SK-N-SH (cell line): ENCODE measurements at regions not wholly inside any gene's neighbourhood (a gene's known extent, or its start where the extent isn't known, plus 50 kb on each side); places are given as distances from the start of the nearest gene placed in this dataset.

Source experiments
- CHD2 ChIP-seq: fragments of 150-350 bp; IDR thresholded peaks from 2 replicates; pipeline ENCODE4 v1.6.1; 2018; ENCODE audit warnings: low read length; ENCODE audit not compliant: partially characterized antibody
- EP300 ChIP-seq, 2 experiments: IDR thresholded peaks; 2 replicates each; pipeline versions ENCODE4 v1.4.0 to v1.6.1; 2012; ENCODE audit warnings: borderline replicate concordance in 1 of 2, low read depth in 1 of 2, low read length in 1 of 2
- FOSL2 ChIP-seq: IDR thresholded peaks from 2 replicates; pipeline ENCODE4 v1.4.0; 2012; ENCODE audit warnings: low read depth, mild to moderate bottlenecking, moderate library complexity, borderline replicate concordance
- JUND ChIP-seq: IDR thresholded peaks from 2 replicates; pipeline ENCODE4 v1.4.0; 2012
- MXI1 ChIP-seq: IDR thresholded peaks from 2 replicates; pipeline ENCODE4 v1.6.1; 2012; ENCODE audit warnings: mild to moderate bottlenecking, low read depth, low read length, improper control_type of control experiment
- POLR2AphosphoS5 ChIP-seq: IDR thresholded peaks from 2 replicates; pipeline ENCODE4 v1.6.1; 2012; ENCODE audit warnings: low read depth, low read length
- RAD21 ChIP-seq: IDR thresholded peaks from 2 replicates; pipeline ENCODE4 v1.6.1; 2012; ENCODE audit warnings: mild to moderate bottlenecking, low read length
- SIN3A ChIP-seq: IDR thresholded peaks from 2 replicates; pipeline ENCODE4 v1.6.1; 2012; ENCODE audit warnings: low read depth, mild to moderate bottlenecking, low read length, moderate library complexity, borderline replicate concordance
- SMC3 ChIP-seq: IDR thresholded peaks from 2 replicates; pipeline ENCODE4 v1.6.1; 2012; ENCODE audit warnings: low read depth, low read length, improper control_type of control experiment
- TAF1 ChIP-seq: IDR thresholded peaks from 2 replicates; pipeline ENCODE4 v1.6.1; 2012; ENCODE audit warnings: low read depth, mild to moderate bottlenecking, low read length, moderate library complexity, borderline replicate concordance
- YY1 ChIP-seq: IDR thresholded peaks from 2 replicates; pipeline ENCODE4 v1.4.0; 2012; ENCODE audit warnings: low read depth, mild to moderate bottlenecking
- TF ChIP-seq, protein P1 (sequence below): fragments of 200-600 bp; sonication (generic); IDR thresholded peaks from 2 replicates; pipeline ENCODE4 v1.6.1; 2017; ENCODE audit warnings: antibody characterized with exemption, mild to moderate bottlenecking, moderate library complexity
- TF ChIP-seq, protein P2 (sequence below): IDR thresholded peaks from 2 replicates; pipeline ENCODE4; 2012
- TF ChIP-seq, protein P3 (sequence below): fragments of 150-350 bp; IDR thresholded peaks from 2 replicates; pipeline ENCODE4 v1.6.1; 2017; ENCODE audit warnings: antibody characterized with exemption, low read length, low read depth, borderline replicate concordance

DNA sequence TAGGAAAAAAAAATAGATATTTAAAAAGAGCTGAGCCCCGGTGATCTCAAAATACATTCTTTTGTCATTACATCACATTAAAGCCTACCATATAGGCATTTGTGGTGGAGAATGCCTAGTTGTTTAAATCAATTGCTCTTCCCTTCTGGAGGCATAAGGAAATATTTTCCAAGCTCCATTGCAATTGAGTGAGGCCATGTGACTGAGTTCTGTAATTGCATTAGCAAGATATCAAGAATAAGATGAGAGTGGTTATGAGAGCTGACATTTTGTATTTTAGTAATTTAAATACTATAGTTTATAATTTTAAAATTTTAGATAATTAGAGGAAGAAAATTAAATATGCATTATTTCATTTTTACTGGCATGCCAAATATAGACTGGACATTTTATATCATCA is 1195.9 kb downstream of the DTWD2 start:
- TF ChIP-seq CHD2 (no peak), SIN3A (no peak), POLR2AphosphoS5 (no peak), EP300 (IDR thresholded peaks at IDR 0.05; ENCODE audit: borderline replicate concordance in 1 of 2, low read depth in 1 of 2, low read length in 1 of 2) (no peak), MXI1 (no peak), FOSL2 (no peak), SMC3 (no peak), YY1 (no peak), RAD21 (no peak), JUND (no peak), TAF1 (no peak)
- TF ChIP-seq, protein P1, sequence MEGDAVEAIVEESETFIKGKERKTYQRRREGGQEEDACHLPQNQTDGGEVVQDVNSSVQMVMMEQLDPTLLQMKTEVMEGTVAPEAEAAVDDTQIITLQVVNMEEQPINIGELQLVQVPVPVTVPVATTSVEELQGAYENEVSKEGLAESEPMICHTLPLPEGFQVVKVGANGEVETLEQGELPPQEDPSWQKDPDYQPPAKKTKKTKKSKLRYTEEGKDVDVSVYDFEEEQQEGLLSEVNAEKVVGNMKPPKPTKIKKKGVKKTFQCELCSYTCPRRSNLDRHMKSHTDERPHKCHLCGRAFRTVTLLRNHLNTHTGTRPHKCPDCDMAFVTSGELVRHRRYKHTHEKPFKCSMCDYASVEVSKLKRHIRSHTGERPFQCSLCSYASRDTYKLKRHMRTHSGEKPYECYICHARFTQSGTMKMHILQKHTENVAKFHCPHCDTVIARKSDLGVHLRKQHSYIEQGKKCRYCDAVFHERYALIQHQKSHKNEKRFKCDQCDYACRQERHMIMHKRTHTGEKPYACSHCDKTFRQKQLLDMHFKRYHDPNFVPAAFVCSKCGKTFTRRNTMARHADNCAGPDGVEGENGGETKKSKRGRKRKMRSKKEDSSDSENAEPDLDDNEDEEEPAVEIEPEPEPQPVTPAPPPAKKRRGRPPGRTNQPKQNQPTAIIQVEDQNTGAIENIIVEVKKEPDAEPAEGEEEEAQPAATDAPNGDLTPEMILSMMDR: no peak
- TF ChIP-seq, protein P2, sequence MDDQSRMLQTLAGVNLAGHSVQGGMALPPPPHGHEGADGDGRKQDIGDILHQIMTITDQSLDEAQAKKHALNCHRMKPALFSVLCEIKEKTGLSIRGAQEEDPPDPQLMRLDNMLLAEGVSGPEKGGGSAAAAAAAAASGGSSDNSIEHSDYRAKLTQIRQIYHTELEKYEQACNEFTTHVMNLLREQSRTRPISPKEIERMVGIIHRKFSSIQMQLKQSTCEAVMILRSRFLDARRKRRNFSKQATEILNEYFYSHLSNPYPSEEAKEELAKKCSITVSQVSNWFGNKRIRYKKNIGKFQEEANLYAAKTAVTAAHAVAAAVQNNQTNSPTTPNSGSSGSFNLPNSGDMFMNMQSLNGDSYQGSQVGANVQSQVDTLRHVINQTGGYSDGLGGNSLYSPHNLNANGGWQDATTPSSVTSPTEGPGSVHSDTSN: no peak
- TF ChIP-seq, protein P3, sequence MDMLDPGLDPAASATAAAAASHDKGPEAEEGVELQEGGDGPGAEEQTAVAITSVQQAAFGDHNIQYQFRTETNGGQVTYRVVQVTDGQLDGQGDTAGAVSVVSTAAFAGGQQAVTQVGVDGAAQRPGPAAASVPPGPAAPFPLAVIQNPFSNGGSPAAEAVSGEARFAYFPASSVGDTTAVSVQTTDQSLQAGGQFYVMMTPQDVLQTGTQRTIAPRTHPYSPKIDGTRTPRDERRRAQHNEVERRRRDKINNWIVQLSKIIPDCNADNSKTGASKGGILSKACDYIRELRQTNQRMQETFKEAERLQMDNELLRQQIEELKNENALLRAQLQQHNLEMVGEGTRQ: no peak
